22Rv1 (cell line): ENCODE measurements at regions not wholly inside any gene's neighbourhood (a gene's known extent, or its start where the extent isn't known, plus 50 kb on each side); places are given as distances from the start of the nearest gene placed in this dataset.

ENCODE experiments used
- CTCF ChIP-seq: fragments of 450-650 bp; IDR thresholded peaks from 2 replicates; pipeline ENCODE4 v1.5.1; 2017; ENCODE audit warnings: mild to moderate bottlenecking
- ZFX ChIP-seq: fragments of 450-650 bp; IDR thresholded peaks from 2 replicates; pipeline ENCODE4 v1.6.1; 2017; ENCODE audit warnings: antibody characterized with exemption, borderline replicate concordance

GRCh38 chr5:126189231-126189630 is 234.0 kb upstream of the GRAMD2B start:
- TF ChIP-seq CTCF (no peak), ZFX (no peak)
